NCI-H128 (cell line): ENCODE measurements at regions not wholly inside any gene's neighbourhood (a gene's known extent, or its start where the extent isn't known, plus 50 kb on each side); places are given as distances from the start of the nearest gene placed in this dataset.
"Not testable (repeated sequence)": the region's sequence is repeated elsewhere in the genome, so short reads cannot be mapped to it uniquely, and the experiment has no call there.

Experiments used
- DNase-seq: peaks from one replicate; lab custom pipeline; 2025; ENCODE audit not compliant: unreplicated experiment; lab: John Stamatoyannopoulos, UW

DNA sequence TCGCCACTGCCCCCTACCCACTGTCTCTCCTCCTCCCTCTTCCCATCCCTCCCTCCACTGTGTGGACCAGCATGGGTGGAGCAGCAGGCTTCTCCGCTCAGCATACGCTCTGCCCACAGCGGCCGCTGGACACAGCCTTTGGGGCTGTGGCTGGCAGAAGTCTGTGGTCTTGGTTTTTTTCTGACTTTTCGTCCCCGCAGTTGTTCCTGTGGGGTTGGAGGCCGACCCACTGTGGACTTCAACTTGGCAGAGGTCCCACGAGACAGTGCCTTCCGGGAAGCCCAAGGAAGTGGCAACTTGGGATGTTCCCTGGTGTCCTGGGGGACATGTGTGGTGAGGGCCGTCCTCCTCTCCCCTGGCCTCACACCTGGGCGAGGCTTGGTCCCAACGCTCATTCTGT is 162.5 kb upstream of the C1orf174 start:
- no peak for DNase-seq

DNA sequence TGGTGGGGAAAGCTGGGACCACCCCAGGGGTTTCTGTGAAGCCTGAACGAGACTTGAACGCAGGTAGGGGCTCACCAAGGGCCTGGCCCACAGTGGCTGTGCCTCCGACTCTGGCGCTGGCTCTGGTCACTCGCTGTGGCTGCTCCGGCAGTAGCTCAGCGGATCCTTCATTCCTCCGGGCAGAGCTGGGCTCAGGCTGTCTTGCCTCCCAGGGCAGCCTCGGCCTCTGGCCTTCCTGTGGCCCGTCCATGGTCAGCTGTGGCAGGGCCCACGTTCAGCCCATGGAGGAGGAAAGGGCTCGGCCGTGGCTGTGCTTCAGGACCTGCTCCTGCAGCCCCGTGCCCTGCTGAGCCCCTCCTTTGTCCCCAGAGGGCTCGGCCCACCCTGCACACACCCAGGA is 162.9 kb upstream of the C1orf174 start:
- no peak for DNase-seq

- DNase-seq: no peak
Observed at GRCh38 chr1:4063516-4063915, 163.4 kb upstream of the C1orf174 start.

GRCh38 chr1:4064150-4064889 is 164.2 kb upstream of the C1orf174 start:
- DNase-seq: no peak

GRCh38 chr1:4066860-4067599 is 167.0 kb upstream of the C1orf174 start:
- DNase-seq: no peak

GRCh38 chr1:4068076-4068475 is 168.0 kb upstream of the C1orf174 start:
- no peak for DNase-seq

DNA sequence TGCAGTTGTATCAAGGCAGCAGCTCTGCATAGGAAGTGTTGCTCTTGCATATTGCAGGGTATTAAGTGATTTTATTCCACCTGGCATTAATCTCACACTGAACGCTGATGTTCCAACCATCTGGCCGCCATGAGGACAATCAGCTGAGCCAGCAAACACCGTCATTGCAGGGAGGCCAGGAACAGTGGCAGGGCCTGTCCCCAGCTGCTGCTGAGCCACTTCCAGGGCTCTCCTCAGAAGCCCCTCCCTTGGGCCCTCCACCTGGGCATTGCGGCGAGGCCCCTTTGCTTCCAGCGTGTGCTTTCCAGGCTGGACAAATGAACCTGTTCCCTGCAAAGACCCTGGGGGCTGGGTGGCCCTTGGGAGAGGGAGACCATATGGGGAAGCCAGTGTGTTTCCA is 171.6 kb upstream of the C1orf174 start:
- no peak for DNase-seq

DNA sequence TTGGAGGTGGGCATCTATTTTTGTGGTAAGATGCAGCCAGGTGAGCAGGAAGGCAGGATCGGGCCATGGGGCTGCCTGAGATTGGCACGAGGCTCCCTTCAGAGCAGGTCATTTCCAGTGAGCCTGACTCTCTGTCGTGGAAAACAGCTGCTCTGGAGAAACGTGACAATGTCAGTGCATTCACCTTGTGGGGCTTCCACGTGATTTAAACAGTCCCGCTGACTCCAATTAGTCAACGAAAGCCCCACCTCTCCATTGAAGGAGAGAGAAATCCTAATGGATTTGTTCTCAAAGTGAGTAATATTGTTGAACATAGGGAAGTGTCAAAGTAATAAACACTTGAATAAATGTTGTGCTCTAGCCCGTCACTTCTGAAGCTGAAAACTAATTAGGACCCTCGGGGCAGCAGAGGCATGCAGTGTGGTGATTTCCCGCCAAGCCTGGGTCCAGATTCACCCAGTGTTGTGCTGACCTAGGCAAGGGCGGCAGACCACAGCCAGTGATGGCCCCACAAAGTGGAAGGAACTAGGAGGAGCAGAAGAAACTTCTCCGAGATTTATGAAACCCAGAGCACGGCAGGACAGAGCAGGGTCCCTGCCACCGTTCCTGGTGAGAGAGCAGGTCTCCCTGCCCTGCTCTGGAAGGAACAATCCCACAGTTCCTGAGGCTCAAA is 172.5 kb upstream of the C1orf174 start:
- DNase-seq: no peak

DNA sequence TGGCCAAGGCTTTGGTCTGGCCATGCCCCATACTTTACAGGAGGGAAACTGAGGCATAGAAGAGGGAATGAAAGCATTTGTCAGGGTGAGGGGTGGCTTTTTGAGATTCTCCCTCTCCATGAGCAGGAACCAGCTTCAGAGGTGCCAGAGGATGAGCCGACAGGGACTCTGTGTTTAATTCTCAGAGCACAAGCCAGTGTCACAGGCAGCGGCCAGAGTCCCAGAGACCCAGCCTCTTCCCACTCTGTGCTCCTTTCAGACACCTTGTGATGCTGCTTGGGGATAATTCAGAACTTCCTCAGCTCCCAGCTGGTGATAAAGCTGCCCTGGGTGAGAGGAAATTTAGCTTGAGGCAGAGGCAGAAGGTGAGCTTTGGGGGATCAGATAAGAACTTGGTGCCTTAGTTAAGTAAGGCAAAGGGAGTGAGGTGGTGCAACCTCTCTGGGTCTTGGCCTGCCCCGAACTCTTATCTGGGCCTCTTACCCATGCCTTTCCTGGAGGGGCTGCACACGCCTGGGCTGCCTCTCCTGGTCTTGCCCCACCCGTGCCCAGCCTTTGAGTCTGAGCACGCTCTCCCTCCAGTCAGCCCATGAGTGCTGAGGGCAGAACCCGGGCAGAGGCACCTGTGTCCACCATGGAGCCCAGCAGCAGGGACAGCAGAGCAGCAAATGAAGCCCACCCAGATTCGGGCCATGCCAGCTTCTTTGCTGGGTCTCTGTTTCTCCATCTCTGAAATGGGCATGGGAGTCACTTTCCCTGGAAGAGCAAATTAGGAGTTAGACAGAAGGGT is 175.6 kb upstream of the C1orf174 start:
- DNase-seq: no peak

DNA sequence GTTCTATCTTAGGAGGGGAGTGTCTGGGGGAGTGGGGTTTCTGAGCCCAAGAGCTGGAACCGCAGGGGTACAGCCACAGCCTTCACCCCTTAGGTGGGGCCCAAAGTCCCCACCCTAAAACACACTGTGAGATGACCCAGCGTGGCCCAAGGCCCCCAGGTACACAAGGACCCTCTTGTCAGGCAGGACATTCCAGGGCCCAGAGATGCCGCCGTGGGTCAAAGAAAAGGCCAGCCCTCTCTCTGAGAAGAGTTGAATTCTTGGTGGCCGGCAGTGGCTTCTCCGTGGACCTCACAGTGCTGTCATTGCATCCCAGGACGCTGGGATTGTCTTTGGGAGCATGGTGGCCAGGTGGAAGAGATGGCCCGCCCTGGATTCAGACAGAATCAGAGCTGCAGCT is 176.3 kb upstream of the C1orf174 start:
- no peak for DNase-seq

GRCh38 chr1:4078091-4078962 is 178.3 kb upstream of the C1orf174 start:
- not testable (repeated sequence) for DNase-seq

DNA sequence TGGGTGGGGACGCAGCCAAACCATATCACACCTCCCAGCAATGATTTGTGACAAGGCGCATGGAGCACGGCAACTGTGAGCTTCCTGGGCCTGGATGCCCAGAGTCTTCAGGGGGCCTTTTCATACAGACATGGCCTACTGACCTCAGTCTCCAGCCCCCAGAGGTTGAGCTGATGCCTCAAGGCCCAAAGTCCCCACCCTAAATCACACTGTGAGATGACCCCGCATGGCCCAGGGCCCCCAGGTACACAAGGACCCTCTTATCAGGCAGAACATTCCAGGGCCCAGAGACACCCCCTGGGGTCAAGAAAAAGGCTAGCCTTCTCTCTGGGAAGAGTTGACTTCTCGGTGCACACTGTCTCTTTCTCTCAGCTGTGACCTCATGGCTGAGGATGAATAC is 179.7 kb upstream of the C1orf174 start:
- no peak for DNase-seq

- DNase-seq: no peak
Observed at GRCh38 chr1:4081806-4082711, 182.0 kb upstream of the C1orf174 start.

- DNase-seq: no peak
Observed at GRCh38 chr1:4083231-4084047, 183.4 kb upstream of the C1orf174 start.

DNA sequence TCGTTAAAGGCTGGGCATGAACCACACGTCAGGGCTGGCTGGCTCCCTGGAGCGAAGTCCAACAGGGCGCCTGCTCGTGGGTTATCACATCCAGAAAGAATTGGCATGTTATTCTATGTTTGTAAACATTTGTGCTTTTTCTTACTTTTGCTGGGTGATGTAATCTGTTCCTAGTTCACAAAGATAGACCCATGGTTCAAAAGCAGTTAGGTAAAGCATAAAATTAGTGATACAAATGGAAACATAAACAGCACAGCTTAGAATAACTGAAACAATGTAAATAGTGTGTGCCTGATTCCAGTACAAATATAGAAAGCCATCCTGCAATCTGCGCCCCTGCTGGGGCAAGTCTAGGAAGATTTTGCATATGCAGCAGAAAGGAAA is 184.0 kb upstream of the C1orf174 start:
- DNase-seq: no peak

- no peak for DNase-seq
Observed at GRCh38 chr1:4084446-4084845, 184.4 kb upstream of the C1orf174 start.

GRCh38 chr1:4084896-4085295 is 184.8 kb upstream of the C1orf174 start:
- no peak for DNase-seq

DNA sequence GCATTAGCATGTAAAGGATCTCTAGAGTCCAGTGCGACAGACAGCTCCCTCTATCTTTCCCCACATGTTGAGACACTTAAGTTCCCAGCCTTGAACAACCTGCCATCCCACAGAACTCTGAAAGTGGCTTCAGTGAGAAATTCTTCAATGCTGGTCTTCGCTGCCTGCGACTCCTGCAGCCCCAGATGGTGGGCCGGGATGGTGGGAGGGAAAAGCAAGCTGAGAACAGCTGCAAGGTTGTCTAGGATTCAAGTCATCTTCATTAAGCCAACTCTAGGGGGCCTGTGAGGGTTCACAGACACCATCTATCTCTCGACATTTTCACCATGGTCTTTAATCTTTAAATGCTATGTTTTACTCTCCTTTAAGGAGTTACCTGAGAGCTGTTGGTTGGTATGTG is 185.5 kb upstream of the C1orf174 start:
- DNase-seq: no peak
